ENCODE measurements at regions not wholly inside any gene's neighbourhood (a gene's known extent, or its start where the extent isn't known, plus 50 kb on each side); places are given as distances from the start of the nearest gene placed in this dataset.

GRCh38 chr1:99559166-99559565, 86.7 kb upstream of the PALMD start (continued):
- TF ChIP-seq GTF2I (CRISPR knock-in tag; conservative IDR thresholded peaks at IDR 0.05) (no peak), SP1 (CRISPR knock-in tag; conservative IDR thresholded peaks at IDR 0.05) (no peak)

- POLR2A ChIA-PET = no interaction called here
- no peaks in the 10 kb centered on the region for H3K36me3 Mint-ChIP-seq
- no peaks in the 10 kb centered on the region for H3K4me1 Mint-ChIP-seq
- DNase-seq (ENCODE audit: low spot score) = no peak
- H3K9me3 Mint-ChIP-seq = peaks cover 11% of the 10 kb centered on the region
- H3K27me3 Mint-ChIP-seq (ENCODE audit: low read depth) = no peaks in the 10 kb centered on the region
- H3K4me3 Mint-ChIP-seq = no peak overlapping the region
- no peak for ATAC-seq
- H3K27ac Mint-ChIP-seq = no peak overlapping the region
- CTCF ChIA-PET = no interaction called here
- no peak for TF ChIP-seq ZNF263 (CRISPR knock-in tag; IDR thresholded peaks at IDR 0.05; ENCODE audit: low read depth)
- no peak for TF ChIP-seq GABPB1 (CRISPR knock-in tag; IDR thresholded peaks at IDR 0.05)
- no peak for TF ChIP-seq ATF2 (CRISPR knock-in tag; IDR thresholded peaks at IDR 0.05; ENCODE audit: borderline replicate concordance, low read depth)
- no peak for TF ChIP-seq KAT7 (CRISPR knock-in tag; IDR thresholded peaks at IDR 0.05; ENCODE audit: borderline replicate concordance)
- TF ChIP-seq ZNF532 (CRISPR knock-in tag; IDR thresholded peaks at IDR 0.05; ENCODE audit: borderline replicate concordance) = no peak
- TF ChIP-seq SP1 (CRISPR knock-in tag; conservative IDR thresholded peaks at IDR 0.05) = no peak
- TF ChIP-seq ELF4 (CRISPR knock-in tag; IDR thresholded peaks at IDR 0.05; ENCODE audit: low read depth) = no peak
- no peak for TF ChIP-seq ZNF512 (CRISPR knock-in tag; IDR thresholded peaks at IDR 0.05; ENCODE audit: borderline replicate concordance)
- TF ChIP-seq ZMAT4 (CRISPR knock-in tag; IDR thresholded peaks at IDR 0.05) = no peak
- no peak for TF ChIP-seq ZNF138 (CRISPR knock-in tag; conservative IDR thresholded peaks at IDR 0.05)
- TF ChIP-seq SOX15 (CRISPR knock-in tag; IDR thresholded peaks at IDR 0.05) = no peak
These were observed 85.5 kb upstream of the PALMD start for GRCh38 chr1:99560207-99561040.

GRCh38 chr1:99561952-99562351, 84.0 kb upstream of the PALMD start:
- TF ChIP-seq GTF2I (CRISPR knock-in tag; conservative IDR thresholded peaks at IDR 0.05) (0 out of 2 replicates have a peak, but pooled peaks have one; percentile 5), FOXP1 (CRISPR knock-in tag; IDR thresholded peaks at IDR 0.05; ENCODE audit: borderline replicate concordance) (no peak), ZMAT4 (CRISPR knock-in tag; IDR thresholded peaks at IDR 0.05) (no peak), NFYB (CRISPR knock-in tag; conservative IDR thresholded peaks at IDR 0.05; ENCODE audit: low read depth) (no peak), TEAD1 (CRISPR knock-in tag; IDR thresholded peaks at IDR 0.05) (no peak)
- ATAC-seq (no peak), DNase-seq (ENCODE audit: low spot score) (no peak)
- no peak overlapping the region for H3K27ac Mint-ChIP-seq
- H3K36me3 Mint-ChIP-seq = no peaks in the 10 kb centered on the region
- no peaks in the 10 kb centered on the region for H3K4me1 Mint-ChIP-seq
- POLR2A ChIA-PET = no interaction called here
- CTCF ChIA-PET = no interaction called here
- H3K27me3 Mint-ChIP-seq (ENCODE audit: low read depth) = no peaks in the 10 kb centered on the region
- H3K4me3 Mint-ChIP-seq = no peak overlapping the region
- H3K9me3 Mint-ChIP-seq = peaks cover 11% of the 10 kb centered on the region

All from WTC11 (cell line).